Spinal cord (tissue), 9 donors: ENCODE measurements at regions not wholly inside any gene's neighbourhood (a gene's known extent, or its start where the extent isn't known, plus 50 kb on each side); places are given as distances from the start of the nearest gene placed in this dataset.
"Not testable (repeated sequence)": the region's sequence is repeated elsewhere in the genome, so short reads cannot be mapped to it uniquely, and the experiment has no call there.

ENCODE experiments used
- DNase-seq, 6 donors: peaks; one replicate each; pipeline versions ENCODE4 v3.0.0 to v3.0.0-alpha.2; 2013 to 2015; ENCODE audit warnings: low spot score in 6 of 6, low read depth in 4 of 6
- H3K27ac ChIP-seq: one replicate; pipeline ENCODE4 v1.5.1; 2013; ENCODE audit warnings: low read depth, low read length, control low read depth
- H3K27me3 ChIP-seq: one replicate; pipeline ENCODE4 v1.6.1; 2013; ENCODE audit warnings: low read length; ENCODE audit not compliant: control insufficient read depth, insufficient read depth
- H3K36me3 ChIP-seq: one replicate; pipeline ENCODE4 v1.6.1; 2013; ENCODE audit warnings: low read length; ENCODE audit not compliant: control insufficient read depth, insufficient read depth
- H3K4me1 ChIP-seq: one replicate; pipeline ENCODE4 v1.6.1; 2013; ENCODE audit warnings: low read length; ENCODE audit not compliant: control insufficient read depth, insufficient read depth
- H3K4me3 ChIP-seq: one replicate; pipeline ENCODE4 v1.5.1; 2013; ENCODE audit warnings: low read depth, low read length, control low read depth
- H3K9me3 ChIP-seq: one replicate; pipeline ENCODE4 v1.6.1; 2013; ENCODE audit warnings: low read length; ENCODE audit not compliant: control insufficient read depth, insufficient read depth
- WGBS: methylation state at CpG from one replicate; pipeline ENCODE4 v1.1.5; 2013; ENCODE audit warnings: missing lambda C conversion rate; ENCODE audit not compliant: insufficient coverage; 5-methylcytosine and 5-hydroxymethylcytosine counted together
- donor health status: healthy.

DNA sequence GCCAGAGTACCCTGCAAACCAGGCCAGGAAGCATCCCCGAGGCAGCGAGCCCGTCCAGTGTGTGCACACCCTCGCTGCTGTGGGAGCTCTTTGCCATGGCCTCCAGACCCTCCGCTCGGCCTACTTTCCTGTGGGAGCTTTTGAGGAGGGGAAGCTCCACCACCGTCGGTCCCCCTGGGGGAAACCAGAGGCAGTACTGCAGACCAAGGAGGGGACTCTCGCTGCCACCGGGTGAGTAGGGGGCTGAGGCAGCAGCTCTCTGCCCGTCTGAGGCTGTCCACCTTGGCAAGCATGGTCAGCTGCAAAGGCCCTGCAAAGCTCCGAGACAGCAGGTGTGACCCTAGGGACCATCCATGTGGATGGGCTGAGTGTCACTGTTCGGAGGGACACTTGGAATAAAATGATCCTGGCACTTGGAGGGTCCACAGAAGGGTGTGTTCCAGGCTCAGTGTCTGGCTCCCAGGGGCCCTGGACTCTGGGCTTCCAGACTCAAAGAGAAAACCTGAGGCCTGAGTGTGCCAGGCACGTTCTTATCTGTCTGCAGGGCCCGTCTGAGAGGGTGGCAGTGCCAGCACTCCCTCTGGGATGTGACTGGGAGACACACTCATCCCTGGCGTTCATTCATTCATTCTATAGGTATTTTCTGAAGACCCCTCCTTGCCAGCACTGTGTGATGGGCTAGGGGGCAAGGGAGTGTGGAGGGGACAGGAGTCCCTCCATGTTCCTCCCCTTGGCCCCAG, 282.8 kb upstream of the HS6ST1 start:
- H3K27me3 ChIP-seq = no peaks in the 10 kb centered on the region
- H3K9me3 ChIP-seq = no peaks in the 10 kb centered on the region
- H3K4me1 ChIP-seq = peaks cover 12% of the 10 kb centered on the region
- H3K4me3 ChIP-seq = no peak overlapping the region
- WGBS = 90% methylated on average over 13 of the region's 16 CpGs
- no peak overlapping the region for H3K27ac ChIP-seq
- no peaks in the 10 kb centered on the region for H3K36me3 ChIP-seq
- DNase-seq = no peak

- Histone ChIP-seq H3K27ac (no peak overlapping the region), H3K27me3 (no peaks in the 10 kb centered on the region), H3K36me3 (no peaks in the 10 kb centered on the region), H3K4me3 (no peak overlapping the region), H3K9me3 (no peaks in the 10 kb centered on the region), H3K4me1 (peaks cover 5% of the 10 kb centered on the region)
- DNase-seq = no peak
- 83% methylated on average over 4 of the region's 11 CpGs for WGBS
Measured at GRCh38 chr2:128602038-128602698, 283.5 kb upstream of the HS6ST1 start.

DNA sequence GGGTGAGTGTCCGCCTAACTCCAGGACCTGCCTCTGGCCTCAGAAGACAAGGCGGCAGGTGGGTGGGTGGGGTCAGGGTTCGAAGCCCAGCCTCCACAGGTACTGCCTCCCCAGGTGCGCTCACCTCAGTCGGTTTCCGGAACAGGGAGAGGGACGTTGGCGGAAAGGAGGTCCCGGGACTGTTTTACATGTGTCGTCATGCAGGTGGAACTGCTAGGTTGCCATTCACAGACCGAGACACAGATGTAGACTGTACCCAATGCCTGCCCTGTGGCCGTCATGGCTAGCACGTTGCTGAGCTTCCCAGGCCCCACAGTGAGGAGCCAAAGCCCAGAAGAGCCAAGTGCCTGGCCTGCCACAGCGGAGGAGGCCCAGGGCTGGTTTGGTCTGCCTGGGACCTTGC, 284.0 kb upstream of the HS6ST1 start:
- H3K4me1 ChIP-seq = peaks cover 8% of the 10 kb centered on the region
- no peaks in the 10 kb centered on the region for H3K27me3 ChIP-seq
- WGBS = 94% methylated on average over 14 of the region's 14 CpGs
- no peak overlapping the region for H3K4me3 ChIP-seq
- H3K36me3 ChIP-seq = no peaks in the 10 kb centered on the region
- no peaks in the 10 kb centered on the region for H3K9me3 ChIP-seq
- H3K27ac ChIP-seq = no peak overlapping the region
- DNase-seq = no peak

- no peaks in the 10 kb centered on the region for H3K36me3 ChIP-seq
- H3K27me3 ChIP-seq = no peaks in the 10 kb centered on the region
- no peak overlapping the region for H3K4me3 ChIP-seq
- WGBS = 88% methylated on average over 12 of the region's 14 CpGs
- peaks cover 13% of the 10 kb centered on the region for H3K4me1 ChIP-seq
- DNase-seq = no peak
- no peak overlapping the region for H3K27ac ChIP-seq
- H3K9me3 ChIP-seq = no peaks in the 10 kb centered on the region
Measured at GRCh38 chr2:128603411-128603924, 284.8 kb upstream of the HS6ST1 start.

GRCh38 chr2:128604045-128604444, 285.4 kb upstream of the HS6ST1 start:
- Histone ChIP-seq H3K27me3 (no peaks in the 10 kb centered on the region), H3K9me3 (no peaks in the 10 kb centered on the region), H3K27ac (no peak overlapping the region), H3K4me3 (no peak overlapping the region), H3K4me1 (peaks cover 13% of the 10 kb centered on the region), H3K36me3 (no peaks in the 10 kb centered on the region)
- WGBS = no CpG with 5 or more reads among the region's 2 CpGs
- no peak for DNase-seq

DNA sequence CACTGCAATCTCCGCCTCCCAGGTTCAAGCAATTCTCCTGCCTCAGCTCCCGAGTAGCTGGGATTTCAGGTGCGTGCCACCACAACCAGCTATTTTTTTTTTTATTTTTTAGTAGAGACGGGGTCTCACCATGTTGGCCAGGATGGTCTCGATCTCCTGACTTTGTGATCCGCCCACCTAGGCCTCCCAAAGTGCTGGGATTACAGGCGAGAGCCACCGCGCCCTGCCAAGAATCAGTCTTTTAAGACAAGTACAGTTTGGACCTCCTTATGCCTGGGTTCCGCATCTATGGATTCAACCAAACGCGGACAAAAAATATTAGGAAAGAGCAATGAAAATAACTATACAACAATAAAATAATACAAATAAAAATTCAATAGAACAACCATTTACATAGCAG, 285.9 kb upstream of the HS6ST1 start:
- not testable (repeated sequence) for H3K27me3 ChIP-seq, DNase-seq, H3K36me3 ChIP-seq, H3K27ac ChIP-seq, H3K9me3 ChIP-seq, H3K4me3 ChIP-seq
- WGBS = 97% methylated on average over 6 of the region's 12 CpGs
- H3K4me1 ChIP-seq = peaks cover 13% of the 10 kb centered on the region

DNA sequence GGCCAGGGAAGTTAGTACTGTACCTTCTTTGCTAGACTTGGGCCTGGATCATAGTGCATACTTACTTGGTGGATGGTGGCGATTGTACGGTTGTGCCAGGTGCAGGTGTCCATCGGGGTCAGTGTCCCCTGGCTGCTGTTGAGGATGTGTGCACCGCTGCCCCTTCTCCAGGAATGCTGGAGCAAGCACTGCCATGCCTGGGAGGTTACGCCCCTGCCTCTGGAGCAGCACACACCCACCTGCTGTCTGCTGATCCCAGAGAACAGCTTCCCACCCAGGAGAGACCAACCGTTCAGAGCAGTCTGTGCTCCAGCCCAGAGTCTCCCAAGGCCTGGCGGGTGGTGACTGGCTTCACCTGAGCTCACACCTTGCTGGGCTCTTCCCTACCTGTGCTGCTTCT, 286.8 kb upstream of the HS6ST1 start:
- H3K4me3 ChIP-seq = no peak overlapping the region
- H3K36me3 ChIP-seq = no peaks in the 10 kb centered on the region
- H3K4me1 ChIP-seq = peaks cover 11% of the 10 kb centered on the region
- H3K27ac ChIP-seq = no peak overlapping the region
- no peak for DNase-seq
- no peaks in the 10 kb centered on the region for H3K27me3 ChIP-seq
- 93% methylated on average over 7 of the region's 7 CpGs for WGBS
- no peaks in the 10 kb centered on the region for H3K9me3 ChIP-seq

GRCh38 chr2:128605931-128606330, 287.3 kb upstream of the HS6ST1 start:
- WGBS = 96% methylated on average over 12 of the region's 13 CpGs
- peaks cover 8% of the 10 kb centered on the region for H3K4me1 ChIP-seq
- no peaks in the 10 kb centered on the region for H3K27me3 ChIP-seq
- H3K9me3 ChIP-seq = no peaks in the 10 kb centered on the region
- H3K36me3 ChIP-seq = no peaks in the 10 kb centered on the region
- DNase-seq = no peak
- H3K4me3 ChIP-seq = no peak overlapping the region
- H3K27ac ChIP-seq = no peak overlapping the region

DNA sequence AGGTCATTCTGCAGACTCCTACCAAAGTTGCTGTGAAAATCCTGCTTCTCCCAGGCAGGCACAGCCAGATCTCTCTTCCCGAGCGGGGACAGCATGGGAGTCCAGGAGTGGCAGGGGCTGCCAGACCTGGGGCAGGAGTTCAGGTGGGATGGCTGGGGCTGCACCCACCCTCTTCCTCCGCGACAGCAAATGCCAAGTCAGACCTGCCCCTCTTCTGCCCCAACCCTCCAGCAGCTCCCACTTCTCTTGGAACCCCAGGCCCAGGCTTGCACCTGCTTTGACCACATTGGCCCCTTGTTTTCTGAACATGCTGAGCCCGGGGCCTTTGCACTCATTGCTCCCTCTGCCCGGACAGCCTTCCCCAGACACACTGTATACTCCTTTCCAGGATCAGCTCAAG, 288.2 kb upstream of the HS6ST1 start:
- 95% methylated on average over 6 of the region's 6 CpGs for WGBS
- peaks cover 8% of the 10 kb centered on the region for H3K4me1 ChIP-seq
- no peaks in the 10 kb centered on the region for H3K9me3 ChIP-seq
- H3K4me3 ChIP-seq = no peak overlapping the region
- H3K36me3 ChIP-seq = no peaks in the 10 kb centered on the region
- DNase-seq = no peak
- H3K27me3 ChIP-seq = no peaks in the 10 kb centered on the region
- H3K27ac ChIP-seq = no peak overlapping the region

DNA sequence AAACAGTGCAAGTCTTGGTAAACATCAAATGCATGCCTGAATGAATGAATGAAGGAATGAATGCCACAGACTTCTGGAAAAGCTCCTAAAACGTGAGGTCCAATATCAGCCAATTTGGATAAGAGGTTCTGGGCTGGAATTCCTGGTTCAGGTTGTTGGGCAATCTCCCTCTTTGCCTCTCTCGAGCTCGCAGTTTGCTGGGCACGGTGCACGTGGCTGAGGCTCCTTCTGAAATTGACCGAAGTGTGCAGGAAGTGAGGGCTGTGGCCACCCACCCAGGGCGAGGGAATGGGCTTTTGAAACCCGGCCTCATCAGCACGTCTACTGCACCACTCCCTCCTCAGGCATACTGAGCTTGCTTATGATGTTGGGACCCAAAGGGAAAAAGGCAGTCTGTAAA, 288.8 kb upstream of the HS6ST1 start:
- Histone ChIP-seq H3K36me3 (no peaks in the 10 kb centered on the region), H3K27ac (no peak overlapping the region), H3K4me1 (peaks cover 8% of the 10 kb centered on the region), H3K4me3 (no peak overlapping the region), H3K27me3 (no peaks in the 10 kb centered on the region), H3K9me3 (no peaks in the 10 kb centered on the region)
- DNase-seq = no peak
- WGBS = 59% methylated on average over 6 of the region's 9 CpGs
